ENCODE measurements at regions not wholly inside any gene's neighbourhood (a gene's known extent, or its start where the extent isn't known, plus 50 kb on each side); places are given as distances from the start of the nearest gene placed in this dataset.
"Not testable (repeated sequence)": the region's sequence is repeated elsewhere in the genome, so short reads cannot be mapped to it uniquely, and the experiment has no call there.

DNA sequence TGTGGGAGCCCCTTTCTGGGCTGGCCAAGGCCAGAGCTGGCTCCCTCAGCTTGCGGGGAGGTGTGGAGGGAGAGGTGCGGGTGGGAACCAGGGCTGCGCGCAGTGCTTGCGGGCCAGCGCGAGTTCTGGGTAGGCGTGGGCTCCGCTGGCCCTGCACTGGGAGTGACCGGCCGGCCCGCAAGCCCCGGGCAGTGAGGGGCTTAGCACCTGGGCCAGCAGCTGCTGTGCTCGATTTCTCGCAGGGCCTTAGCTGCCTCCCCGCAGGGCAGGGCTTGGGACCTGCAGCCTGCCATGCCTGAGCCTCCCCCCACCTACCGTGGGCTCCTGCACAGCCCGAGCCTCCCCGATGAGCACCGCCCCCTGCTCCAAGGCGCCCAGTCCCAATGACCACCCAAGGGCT lies 56.0 kb upstream of the CACNA2D1 start:
- CTCF ChIA-PET (ENCODE audit: partially characterized antibody); H3K36me3 ChIP-seq (ENCODE audit: insufficient read depth, low read length); H3K4me1 Mint-ChIP-seq; H3K9me3 ChIP-seq (ENCODE audit: control insufficient read depth in 1 of 2, low read length in 2 of 2); H3K4me3 Mint-ChIP-seq; DNase-seq; H3K27ac Mint-ChIP-seq; H3K4me1 ChIP-seq (ENCODE audit: insufficient read depth, low read length); H3K27me3 Mint-ChIP-seq; H3K27ac ChIP-seq (ENCODE audit: low read depth, low read length); intact Hi-C loops (cut with micrococcal nuclease); H3K27me3 ChIP-seq (ENCODE audit: insufficient read depth, low read length); H3K36me3 Mint-ChIP-seq; POLR2A ChIA-PET (ENCODE audit: partially characterized antibody); H3K4me3 ChIP-seq (ENCODE audit: low read length in 2 of 2): not testable (repeated sequence)
- H3K9me3 Mint-ChIP-seq, result peaks cover 0 to 20% (median 8%) of the 10 kb centered on the region in 8 donors

DNA sequence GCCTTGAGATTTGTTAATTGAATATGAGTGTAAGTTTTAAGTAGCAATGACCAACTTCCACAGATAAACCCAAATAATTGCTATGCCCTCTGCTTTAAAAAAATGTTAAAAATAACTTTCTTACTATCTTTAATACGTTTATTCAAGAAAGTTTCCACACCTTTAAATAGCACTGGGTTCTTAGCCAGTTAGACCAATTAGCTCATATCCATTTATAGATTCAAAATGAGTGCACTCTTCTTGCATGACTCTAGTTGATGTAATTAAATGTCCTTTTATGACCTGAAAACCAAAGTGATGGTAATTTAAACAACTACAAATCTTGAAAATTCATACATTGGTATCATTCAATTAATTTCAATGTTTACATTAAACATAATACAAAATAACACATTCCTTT lies 50.8 kb upstream of the CACNA2D1 start:
- Histone ChIP-seq H3K4me1 (ENCODE audit: insufficient read depth, low read length) (no peaks in the 10 kb centered on the region), H3K27ac (ENCODE audit: low read depth, low read length) (no peak overlapping the region), H3K4me3 (ENCODE audit: low read length in 2 of 2) (no peak overlapping the region), H3K27me3 (ENCODE audit: insufficient read depth, low read length) (no peaks in the 10 kb centered on the region), H3K9me3 (ENCODE audit: control insufficient read depth in 1 of 2, low read length in 2 of 2) (no peaks in the 10 kb centered on the region), H3K36me3 (ENCODE audit: insufficient read depth, low read length) (no peaks in the 10 kb centered on the region)
- Mint-ChIP-seq H3K9me3 (peaks cover 2 to 17% (median 6%) of the 10 kb centered on the region in 8 donors), H3K4me1 (no peaks in the 10 kb centered on the region), H3K27me3 (no peaks in the 10 kb centered on the region), H3K4me3 (no peak overlapping the region), H3K27ac (no peak overlapping the region), H3K36me3 (no peaks in the 10 kb centered on the region)
- POLR2A ChIA-PET (ENCODE audit: partially characterized antibody), result no interaction called here
- CTCF ChIA-PET (ENCODE audit: partially characterized antibody), result no interaction called here
- DNase-seq, result no peak
- intact Hi-C loops (cut with micrococcal nuclease), result no loop called here
